ENCODE measurements at regions not wholly inside any gene's neighbourhood (a gene's known extent, or its start where the extent isn't known, plus 50 kb on each side); places are given as distances from the start of the nearest gene placed in this dataset.
"Not testable (repeated sequence)": the region's sequence is repeated elsewhere in the genome, so short reads cannot be mapped to it uniquely, and the experiment has no call there.

- no peak overlapping the region for H3K9ac ChIP-seq (ENCODE audit: low read depth, low read length)
- H3K9me3 ChIP-seq (ENCODE audit: control insufficient read depth, insufficient read depth, low read length) = no peaks in the 10 kb centered on the region
- H3K27me3 ChIP-seq (ENCODE audit: control insufficient read depth, insufficient read depth, low read length) = no peaks in the 10 kb centered on the region
- no peaks in the 10 kb centered on the region for H3K4me1 ChIP-seq (ENCODE audit: control insufficient read depth, insufficient read depth, low read length)
- no peaks in the 10 kb centered on the region for H3K36me3 ChIP-seq (ENCODE audit: control insufficient read depth, insufficient read depth, low read length)
- no peak overlapping the region for H3K4me3 ChIP-seq (ENCODE audit: low read depth, low read length)
Observed at GRCh38 chr14:38944691-38945090, 158.3 kb downstream of the SEC23A start.

- H3K4me3 ChIP-seq (ENCODE audit: low read depth, low read length) = no peak overlapping the region
- no peaks in the 10 kb centered on the region for H3K36me3 ChIP-seq (ENCODE audit: control insufficient read depth, insufficient read depth, low read length)
- H3K27me3 ChIP-seq (ENCODE audit: control insufficient read depth, insufficient read depth, low read length) = no peaks in the 10 kb centered on the region
- H3K9ac ChIP-seq (ENCODE audit: low read depth, low read length) = no peak overlapping the region
- no peaks in the 10 kb centered on the region for H3K4me1 ChIP-seq (ENCODE audit: control insufficient read depth, insufficient read depth, low read length)
- no peaks in the 10 kb centered on the region for H3K9me3 ChIP-seq (ENCODE audit: control insufficient read depth, insufficient read depth, low read length)
Observed at GRCh38 chr14:38941488-38941887, 161.5 kb downstream of the SEC23A start.

- not testable (repeated sequence) for H3K9ac ChIP-seq (ENCODE audit: low read depth, low read length); H3K4me1 ChIP-seq (ENCODE audit: control insufficient read depth, insufficient read depth, low read length); H3K36me3 ChIP-seq (ENCODE audit: control insufficient read depth, insufficient read depth, low read length); H3K4me3 ChIP-seq (ENCODE audit: low read depth, low read length); H3K9me3 ChIP-seq (ENCODE audit: control insufficient read depth, insufficient read depth, low read length); H3K27me3 ChIP-seq (ENCODE audit: control insufficient read depth, insufficient read depth, low read length)
Observed at GRCh38 chr14:38932653-38933000, 170.4 kb downstream of the SEC23A start.

- H3K9ac ChIP-seq (ENCODE audit: low read depth, low read length) = no peak overlapping the region
- no peak overlapping the region for H3K4me3 ChIP-seq (ENCODE audit: low read depth, low read length)
- H3K9me3 ChIP-seq (ENCODE audit: control insufficient read depth, insufficient read depth, low read length) = no peaks in the 10 kb centered on the region
- no peaks in the 10 kb centered on the region for H3K27me3 ChIP-seq (ENCODE audit: control insufficient read depth, insufficient read depth, low read length)
- H3K36me3 ChIP-seq (ENCODE audit: control insufficient read depth, insufficient read depth, low read length) = no peaks in the 10 kb centered on the region
- H3K4me1 ChIP-seq (ENCODE audit: control insufficient read depth, insufficient read depth, low read length) = peaks cover 4% of the 10 kb centered on the region
Observed at GRCh38 chr14:38931969-38932652, 170.9 kb downstream of the SEC23A start.

GRCh38 chr14:38930898-38931297, 172.1 kb downstream of the SEC23A start:
- Histone ChIP-seq H3K4me3 (ENCODE audit: low read depth, low read length) (no peak overlapping the region), H3K4me1 (ENCODE audit: control insufficient read depth, insufficient read depth, low read length) (peaks cover 4% of the 10 kb centered on the region), H3K9me3 (ENCODE audit: control insufficient read depth, insufficient read depth, low read length) (no peaks in the 10 kb centered on the region), H3K27me3 (ENCODE audit: control insufficient read depth, insufficient read depth, low read length) (no peaks in the 10 kb centered on the region), H3K36me3 (ENCODE audit: control insufficient read depth, insufficient read depth, low read length) (no peaks in the 10 kb centered on the region), H3K9ac (ENCODE audit: low read depth, low read length) (no peak overlapping the region)

- Histone ChIP-seq H3K27me3 (ENCODE audit: control insufficient read depth, insufficient read depth, low read length) (no peaks in the 10 kb centered on the region), H3K9ac (ENCODE audit: low read depth, low read length) (no peak overlapping the region), H3K36me3 (ENCODE audit: control insufficient read depth, insufficient read depth, low read length) (no peaks in the 10 kb centered on the region), H3K9me3 (ENCODE audit: control insufficient read depth, insufficient read depth, low read length) (no peaks in the 10 kb centered on the region), H3K4me1 (ENCODE audit: control insufficient read depth, insufficient read depth, low read length) (peaks cover 4% of the 10 kb centered on the region), H3K4me3 (ENCODE audit: low read depth, low read length) (no peak overlapping the region)
Observed at GRCh38 chr14:38930022-38930421, 173.0 kb downstream of the SEC23A start.

- H3K4me3 ChIP-seq (ENCODE audit: low read depth, low read length) = no peak overlapping the region
- H3K9me3 ChIP-seq (ENCODE audit: control insufficient read depth, insufficient read depth, low read length) = no peaks in the 10 kb centered on the region
- peaks cover 4% of the 10 kb centered on the region for H3K4me1 ChIP-seq (ENCODE audit: control insufficient read depth, insufficient read depth, low read length)
- H3K27me3 ChIP-seq (ENCODE audit: control insufficient read depth, insufficient read depth, low read length) = no peaks in the 10 kb centered on the region
- no peak overlapping the region for H3K9ac ChIP-seq (ENCODE audit: low read depth, low read length)
- H3K36me3 ChIP-seq (ENCODE audit: control insufficient read depth, insufficient read depth, low read length) = no peaks in the 10 kb centered on the region
Observed at GRCh38 chr14:38929416-38929815, 173.6 kb downstream of the SEC23A start.

GRCh38 chr14:38921893-38922292, 181.1 kb downstream of the SEC23A start:
- not testable (repeated sequence) for H3K4me3 ChIP-seq (ENCODE audit: low read depth, low read length); H3K9ac ChIP-seq (ENCODE audit: low read depth, low read length); H3K36me3 ChIP-seq (ENCODE audit: control insufficient read depth, insufficient read depth, low read length); H3K4me1 ChIP-seq (ENCODE audit: control insufficient read depth, insufficient read depth, low read length); H3K27me3 ChIP-seq (ENCODE audit: control insufficient read depth, insufficient read depth, low read length); H3K9me3 ChIP-seq (ENCODE audit: control insufficient read depth, insufficient read depth, low read length)

GRCh38 chr14:38915125-38915524, 187.9 kb downstream of the SEC23A start:
- H3K9ac ChIP-seq (ENCODE audit: low read depth, low read length) = no peak overlapping the region
- no peaks in the 10 kb centered on the region for H3K9me3 ChIP-seq (ENCODE audit: control insufficient read depth, insufficient read depth, low read length)
- no peaks in the 10 kb centered on the region for H3K4me1 ChIP-seq (ENCODE audit: control insufficient read depth, insufficient read depth, low read length)
- H3K4me3 ChIP-seq (ENCODE audit: low read depth, low read length) = no peak overlapping the region
- no peaks in the 10 kb centered on the region for H3K36me3 ChIP-seq (ENCODE audit: control insufficient read depth, insufficient read depth, low read length)
- no peaks in the 10 kb centered on the region for H3K27me3 ChIP-seq (ENCODE audit: control insufficient read depth, insufficient read depth, low read length)

- no peak overlapping the region for H3K4me3 ChIP-seq (ENCODE audit: low read depth, low read length)
- H3K27me3 ChIP-seq (ENCODE audit: control insufficient read depth, insufficient read depth, low read length) = no peaks in the 10 kb centered on the region
- no peaks in the 10 kb centered on the region for H3K4me1 ChIP-seq (ENCODE audit: control insufficient read depth, insufficient read depth, low read length)
- H3K9me3 ChIP-seq (ENCODE audit: control insufficient read depth, insufficient read depth, low read length) = no peaks in the 10 kb centered on the region
- no peak overlapping the region for H3K9ac ChIP-seq (ENCODE audit: low read depth, low read length)
- no peaks in the 10 kb centered on the region for H3K36me3 ChIP-seq (ENCODE audit: control insufficient read depth, insufficient read depth, low read length)
Observed at GRCh38 chr14:38910092-38910491, 192.9 kb downstream of the SEC23A start.

GRCh38 chr14:38904959-38905358, 198.1 kb downstream of the SEC23A start:
- Histone ChIP-seq H3K4me1 (ENCODE audit: control insufficient read depth, insufficient read depth, low read length) (no peaks in the 10 kb centered on the region), H3K9ac (ENCODE audit: low read depth, low read length) (no peak overlapping the region), H3K27me3 (ENCODE audit: control insufficient read depth, insufficient read depth, low read length) (no peaks in the 10 kb centered on the region), H3K9me3 (ENCODE audit: control insufficient read depth, insufficient read depth, low read length) (no peaks in the 10 kb centered on the region), H3K36me3 (ENCODE audit: control insufficient read depth, insufficient read depth, low read length) (no peaks in the 10 kb centered on the region), H3K4me3 (ENCODE audit: low read depth, low read length) (no peak overlapping the region)

- Histone ChIP-seq H3K9ac (ENCODE audit: low read depth, low read length) (no peak overlapping the region), H3K27me3 (ENCODE audit: control insufficient read depth, insufficient read depth, low read length) (no peaks in the 10 kb centered on the region), H3K36me3 (ENCODE audit: control insufficient read depth, insufficient read depth, low read length) (no peaks in the 10 kb centered on the region)
Observed at GRCh38 chr14:38901791-38902190, 201.2 kb downstream of the SEC23A start.

More at GRCh38 chr14:38901791-38902190, 201.2 kb downstream of the SEC23A start:
- H3K9me3 ChIP-seq (ENCODE audit: control insufficient read depth, insufficient read depth, low read length) = no peaks in the 10 kb centered on the region
- H3K4me1 ChIP-seq (ENCODE audit: control insufficient read depth, insufficient read depth, low read length) = no peaks in the 10 kb centered on the region
- H3K4me3 ChIP-seq (ENCODE audit: low read depth, low read length) = no peak overlapping the region

Measured in iPS-15b (cell line).